IPS-NIHi7 (cell line): ENCODE measurements at regions not wholly inside any gene's neighbourhood (a gene's known extent, or its start where the extent isn't known, plus 50 kb on each side); places are given as distances from the start of the nearest gene placed in this dataset.

Experiments
- DNase-seq: peaks from one replicate; pipeline ENCODE4 v3.0.0; 2012; ENCODE audit warnings: mixed read lengths; ENCODE audit errors: extremely low spot score

- DNase-seq, result peak; percentile 27
Observed at GRCh38 chr9:72433616-72434267, 68.7 kb upstream of the ZFAND5 start.

GRCh38 chr9:72431036-72431435 is 66.0 kb upstream of the ZFAND5 start:
- no peak for DNase-seq

GRCh38 chr9:72428329-72428728 is 63.3 kb upstream of the ZFAND5 start:
- no peak for DNase-seq

DNA sequence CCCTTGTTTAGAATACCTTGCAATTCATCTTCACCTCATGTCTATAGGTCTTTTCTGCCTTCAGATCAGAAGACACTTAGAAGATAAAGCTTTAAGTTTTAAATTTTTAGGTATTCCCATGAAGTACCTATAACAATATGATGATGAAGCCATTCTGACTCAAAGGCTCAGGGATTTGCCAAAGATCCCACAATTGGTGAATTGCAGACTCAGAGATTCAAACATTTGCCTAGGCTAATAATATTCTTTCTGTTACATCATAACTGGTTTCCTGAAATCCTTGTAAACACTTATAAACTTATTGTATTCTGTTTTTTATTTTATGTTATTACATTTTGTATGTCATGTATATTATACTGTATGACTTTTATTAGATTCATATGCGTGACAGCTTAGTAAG is 62.8 kb upstream of the ZFAND5 start:
- DNase-seq, result no peak

DNA sequence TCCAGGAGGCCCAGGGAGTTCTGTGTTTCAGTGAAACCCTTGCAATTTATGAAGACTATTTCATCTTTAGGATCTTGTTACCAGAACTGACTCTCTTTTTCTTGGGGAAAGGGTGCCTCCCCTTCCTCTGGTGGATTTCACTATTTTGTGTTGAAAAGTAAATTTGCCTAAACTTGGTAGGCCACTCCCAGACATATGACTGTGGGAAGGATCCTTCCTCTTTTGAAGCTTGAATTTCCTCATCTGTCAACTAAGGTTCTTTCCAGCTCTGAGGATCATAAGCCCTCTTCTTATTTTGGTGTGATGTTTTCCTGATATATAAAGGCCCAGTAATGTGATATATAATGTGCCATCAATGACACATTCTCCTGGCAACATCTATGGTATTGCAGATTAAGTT is 59.1 kb upstream of the ZFAND5 start:
- no peak for DNase-seq

GRCh38 chr9:72422214-72422613 is 57.2 kb upstream of the ZFAND5 start:
- no peak for DNase-seq

DNA sequence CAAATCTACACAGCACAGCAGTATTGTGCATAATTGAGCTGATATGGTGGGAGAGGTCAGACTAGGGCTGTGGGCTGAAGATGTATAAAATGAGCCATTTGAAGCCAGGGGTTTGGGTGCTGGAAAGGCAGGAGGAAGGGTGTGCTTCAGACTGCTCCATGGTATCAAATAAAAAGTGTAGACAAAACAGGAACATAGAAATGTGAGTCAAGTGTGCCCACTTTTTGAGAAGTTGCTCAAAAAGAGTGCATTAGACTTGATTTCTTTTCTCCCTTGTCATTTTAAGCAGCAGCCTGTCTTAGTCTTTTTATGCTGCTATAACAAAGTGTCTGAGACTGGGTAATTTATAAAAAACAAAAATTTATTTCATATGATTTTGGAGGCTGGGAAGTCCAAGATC is 55.8 kb upstream of the ZFAND5 start:
- DNase-seq, result no peak

- DNase-seq, result no peak
Observed at GRCh38 chr9:72415948-72416347, 50.9 kb upstream of the ZFAND5 start.

DNA sequence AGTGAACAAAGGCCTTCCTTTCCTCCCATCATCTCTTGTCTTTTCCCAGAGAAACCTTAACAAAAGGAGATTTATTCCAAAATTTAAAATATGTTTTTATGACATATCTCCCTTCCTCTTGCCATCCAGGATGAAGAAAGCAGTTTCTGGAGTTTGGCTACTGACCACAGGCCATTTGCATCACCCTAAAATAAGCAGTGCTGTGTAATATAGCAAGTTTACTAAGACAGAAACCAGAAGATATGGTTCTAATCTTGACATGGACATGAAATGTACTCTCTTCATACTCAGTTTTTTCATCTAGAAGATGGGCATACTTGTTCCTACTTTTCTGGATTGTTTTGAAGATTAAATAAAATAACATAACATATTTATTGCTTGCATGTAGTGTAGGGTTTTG is 50.2 kb upstream of the ZFAND5 start:
- DNase-seq, result no peak
